SK-N-MC (cell line): ENCODE measurements at regions not wholly inside any gene's neighbourhood (a gene's known extent, or its start where the extent isn't known, plus 50 kb on each side); places are given as distances from the start of the nearest gene placed in this dataset.

Experiments used
- DNase-seq: peaks from one replicate; pipeline ENCODE4 v3.0.0-alpha.2; 2011; ENCODE audit warnings: low read depth, low spot score
- H3K27ac ChIP-seq: fragments of 200-600 bp; sonication (generic); 2 replicates; pipeline ENCODE4 v1.5.1; 2016; ENCODE audit warnings: mixed run types
- H3K36me3 ChIP-seq: fragments of 200-600 bp; sonication (generic); 2 replicates; pipeline ENCODE4 v1.6.1; 2017; ENCODE audit warnings: antibody characterized with exemption, low read length, mixed read lengths; ENCODE audit not compliant: insufficient read depth
- H3K4me3 ChIP-seq: fragments of 200-600 bp; sonication (generic); 2 replicates; pipeline ENCODE4 v1.5.1; 2016
- H3K9ac ChIP-seq: fragments of 200-600 bp; sonication (generic); 2 replicates; pipeline ENCODE4 v1.8.0; 2017; ENCODE audit warnings: mixed run types, mixed read lengths; ENCODE audit not compliant: insufficient read length
- H3K9me3 ChIP-seq: fragments of 200-600 bp; sonication (generic); 2 replicates; pipeline ENCODE4 v1.6.1; 2017; ENCODE audit warnings: low read depth, mild to moderate bottlenecking, antibody characterized with exemption, low read length, moderate library complexity, mixed read lengths
- EZH2 ChIP-seq: fragments of 200-600 bp; sonication (generic); IDR thresholded peaks from one replicate; pipeline ENCODE4 v1.6.1; 2017; ENCODE audit warnings: antibody characterized with exemption
- FOXP2 ChIP-seq: optimal IDR thresholded peaks from 2 replicates; pipeline ENCODE3; 2011; ENCODE audit warnings: mild to moderate bottlenecking, moderate library complexity; ENCODE audit not compliant: insufficient read depth; ENCODE audit errors: extremely low read length, control extremely low read depth
- POLR2AphosphoS5 ChIP-seq: IDR thresholded peaks from 2 replicates; pipeline ENCODE4 v1.6.1; 2012; ENCODE audit warnings: mild to moderate bottlenecking, low read depth, low read length, borderline replicate concordance

DNA sequence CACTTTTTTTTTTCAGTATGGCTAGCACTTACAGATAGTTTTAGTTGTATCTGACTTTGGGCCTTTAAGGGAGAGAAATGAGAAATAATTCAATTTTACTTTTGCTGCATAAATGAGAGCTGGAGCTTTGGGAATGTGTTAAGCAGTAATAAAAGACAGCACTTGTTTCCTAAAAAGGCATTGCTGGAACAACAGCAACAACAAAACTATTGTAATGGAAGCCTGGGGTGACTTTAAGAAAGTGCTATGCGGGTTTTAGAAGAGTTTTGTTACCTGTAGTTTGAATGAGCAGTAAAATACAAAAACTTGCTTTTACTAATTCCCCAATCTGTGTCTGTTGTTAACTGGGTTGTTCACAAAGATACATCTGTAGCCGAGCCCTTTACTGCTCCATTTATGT lies 774.0 kb upstream of the ARPP21 start:
- H3K4me3 ChIP-seq = no peak overlapping the region
- no peaks in the 10 kb centered on the region for H3K36me3 ChIP-seq
- DNase-seq = no peak
- no peak for TF ChIP-seq FOXP2
- no peak for TF ChIP-seq POLR2AphosphoS5
- TF ChIP-seq EZH2 = no peak
- H3K9ac ChIP-seq = no peak overlapping the region
- no peak overlapping the region for H3K27ac ChIP-seq
- H3K9me3 ChIP-seq = no peaks in the 10 kb centered on the region

DNA sequence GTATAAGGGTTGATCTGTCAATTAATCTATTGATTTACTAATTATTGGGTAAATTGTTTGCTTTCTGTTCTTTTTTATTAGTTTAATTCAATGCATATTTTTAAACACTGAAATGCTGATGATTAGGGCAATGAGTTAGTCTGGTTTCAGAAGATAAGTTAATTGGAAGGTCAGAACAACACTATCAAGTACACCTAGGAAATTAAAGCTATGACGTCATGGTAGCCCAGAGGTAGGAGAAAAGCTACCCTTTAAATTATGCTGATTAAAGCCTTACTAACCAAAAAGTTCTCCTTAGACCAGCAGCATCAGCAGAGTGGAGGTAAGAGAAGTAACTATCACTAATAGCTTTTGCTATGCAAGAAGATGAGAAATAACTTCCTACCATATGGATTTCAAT lies 770.4 kb upstream of the ARPP21 start:
- DNase-seq = no peak
- no peaks in the 10 kb centered on the region for H3K9me3 ChIP-seq
- TF ChIP-seq FOXP2 (no peak), POLR2AphosphoS5 (no peak), EZH2 (no peak)

DNA sequence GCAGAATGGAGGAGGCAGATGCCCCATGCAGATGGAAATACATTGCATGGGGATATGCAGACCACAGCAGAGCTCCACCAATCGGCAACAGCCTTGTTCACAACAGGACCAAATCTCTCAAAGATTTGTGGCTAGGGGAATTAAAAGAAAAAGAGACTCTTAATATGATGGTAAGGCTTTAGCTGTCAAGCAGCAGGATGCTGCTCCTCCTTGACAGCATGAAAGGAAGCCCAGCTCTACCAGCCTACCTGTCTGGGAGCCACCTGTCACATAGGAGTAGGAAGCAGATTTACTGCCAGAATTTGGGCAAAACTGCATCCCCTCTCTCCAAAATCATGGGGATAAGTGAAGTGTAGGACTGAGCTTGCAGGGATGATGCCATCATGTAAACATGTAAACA lies 769.6 kb upstream of the ARPP21 start:
- H3K9ac ChIP-seq = no peak overlapping the region
- H3K4me3 ChIP-seq = no peak overlapping the region
- no peak overlapping the region for H3K27ac ChIP-seq
- DNase-seq = no peak
- TF ChIP-seq EZH2 = no peak
- no peak for TF ChIP-seq FOXP2
- TF ChIP-seq POLR2AphosphoS5 = no peak
- no peaks in the 10 kb centered on the region for H3K9me3 ChIP-seq
- no peaks in the 10 kb centered on the region for H3K36me3 ChIP-seq

More for the DNA sequence above, 770.4 kb upstream of the ARPP21 start:
- H3K27ac ChIP-seq = no peak overlapping the region
- H3K36me3 ChIP-seq = no peaks in the 10 kb centered on the region
- H3K4me3 ChIP-seq = no peak overlapping the region
- H3K9ac ChIP-seq = no peak overlapping the region

- no peak for TF ChIP-seq FOXP2
- no peak for TF ChIP-seq POLR2AphosphoS5
- TF ChIP-seq EZH2 = no peak
- no peak overlapping the region for H3K27ac ChIP-seq
- H3K9ac ChIP-seq = no peak overlapping the region
- H3K36me3 ChIP-seq = no peaks in the 10 kb centered on the region
- H3K4me3 ChIP-seq = no peak overlapping the region
- DNase-seq = no peak
- H3K9me3 ChIP-seq = no peaks in the 10 kb centered on the region
Observed at GRCh38 chr3:34872406-34872805, 766.9 kb upstream of the ARPP21 start.

GRCh38 chr3:34876997-34877396 lies 762.3 kb upstream of the ARPP21 start:
- H3K4me3 ChIP-seq = no peak overlapping the region
- no peak for DNase-seq
- H3K9ac ChIP-seq = no peak overlapping the region
- no peaks in the 10 kb centered on the region for H3K9me3 ChIP-seq
- H3K27ac ChIP-seq = no peak overlapping the region
- no peaks in the 10 kb centered on the region for H3K36me3 ChIP-seq
- TF ChIP-seq POLR2AphosphoS5 = no peak

DNA sequence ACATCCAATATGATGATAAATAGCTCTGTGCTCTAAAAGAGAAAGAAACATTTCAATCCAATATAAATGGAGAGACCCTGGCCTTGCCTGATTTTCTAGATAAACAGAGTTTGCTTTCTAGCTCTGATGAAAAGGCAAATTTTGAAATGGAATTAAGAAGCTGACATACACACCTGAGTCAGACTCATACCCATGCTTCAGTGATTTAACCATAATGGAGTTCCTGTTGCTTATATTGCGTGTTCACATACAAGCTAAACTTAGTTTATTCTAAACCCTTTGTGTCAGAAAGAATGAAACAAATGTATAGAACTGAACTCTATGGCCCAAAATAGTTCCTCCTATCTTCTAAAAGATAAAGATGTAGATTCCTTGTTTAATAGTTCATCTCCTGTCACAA lies 760.8 kb upstream of the ARPP21 start:
- TF ChIP-seq EZH2 (no peak), FOXP2 (no peak), POLR2AphosphoS5 (no peak)
- no peaks in the 10 kb centered on the region for H3K9me3 ChIP-seq
- H3K27ac ChIP-seq = no peak overlapping the region
- DNase-seq = no peak
- no peak overlapping the region for H3K9ac ChIP-seq
- no peaks in the 10 kb centered on the region for H3K36me3 ChIP-seq
- no peak overlapping the region for H3K4me3 ChIP-seq

- TF ChIP-seq EZH2 (no peak), FOXP2 (no peak), POLR2AphosphoS5 (no peak)
Observed at GRCh38 chr3:34881026-34881425, 758.3 kb upstream of the ARPP21 start.

DNA sequence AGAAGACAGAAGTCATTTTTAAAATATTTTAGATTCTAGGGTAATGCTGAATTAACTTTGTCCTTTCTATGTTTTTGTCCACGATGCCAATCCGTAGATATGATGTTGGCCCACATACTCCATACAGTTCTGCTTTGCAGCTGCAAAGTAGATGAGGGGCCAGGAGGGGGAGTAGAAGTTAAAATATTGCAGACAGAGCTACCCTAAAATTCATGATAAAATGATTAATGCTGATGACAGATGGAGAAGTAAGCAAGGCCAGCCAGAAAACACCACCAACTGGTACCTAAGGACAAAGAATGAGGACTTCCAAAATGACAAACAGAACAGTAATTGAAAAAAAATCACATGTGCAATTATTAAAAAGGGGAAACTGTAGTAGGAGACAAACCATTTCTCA lies 756.6 kb upstream of the ARPP21 start:
- no peaks in the 10 kb centered on the region for H3K9me3 ChIP-seq
- no peak overlapping the region for H3K4me3 ChIP-seq
- H3K36me3 ChIP-seq = no peaks in the 10 kb centered on the region
- H3K9ac ChIP-seq = no peak overlapping the region
- TF ChIP-seq EZH2 (no peak), POLR2AphosphoS5 (no peak), FOXP2 (no peak)
- DNase-seq = no peak
- H3K27ac ChIP-seq = peak overlapping the region; percentile 80

More at GRCh38 chr3:34881026-34881425, 758.3 kb upstream of the ARPP21 start:
- DNase-seq = no peak
- H3K27ac ChIP-seq = no peak overlapping the region; the same call in 1 of the 2 replicates
- no peak overlapping the region for H3K9ac ChIP-seq
- no peak overlapping the region for H3K4me3 ChIP-seq
- H3K9me3 ChIP-seq = no peaks in the 10 kb centered on the region
- H3K36me3 ChIP-seq = no peaks in the 10 kb centered on the region

- no peaks in the 10 kb centered on the region for H3K36me3 ChIP-seq
- TF ChIP-seq POLR2AphosphoS5 = no peak
- TF ChIP-seq EZH2 = no peak
- no peak for TF ChIP-seq FOXP2
- no peak for DNase-seq
Observed at GRCh38 chr3:34884007-34884406, 755.3 kb upstream of the ARPP21 start.

DNA sequence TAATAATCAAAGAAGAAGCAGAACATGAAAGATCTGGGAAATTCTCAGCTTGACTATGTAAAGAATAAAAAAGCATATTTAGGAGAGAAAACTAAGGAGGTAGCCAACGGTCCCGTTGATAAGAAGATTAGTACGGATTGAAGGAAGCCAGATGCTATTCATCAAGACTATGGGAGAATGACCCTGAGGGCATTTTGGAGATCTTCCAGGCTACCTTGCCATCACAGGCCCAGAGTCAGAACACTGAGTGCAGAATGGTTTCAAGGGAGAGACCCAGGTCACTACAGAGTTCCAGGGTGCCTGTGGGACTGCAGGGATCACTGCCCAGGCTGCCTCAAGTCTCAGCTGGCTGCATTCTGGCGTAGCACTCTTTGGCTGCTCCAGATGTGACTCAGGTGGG lies 752.9 kb upstream of the ARPP21 start:
- TF ChIP-seq EZH2 (no peak), POLR2AphosphoS5 (no peak), FOXP2 (no peak)
- no peak overlapping the region for H3K4me3 ChIP-seq
- H3K36me3 ChIP-seq = no peaks in the 10 kb centered on the region
- H3K9ac ChIP-seq = no peak overlapping the region
- no peak for DNase-seq
- no peak overlapping the region for H3K27ac ChIP-seq
- no peaks in the 10 kb centered on the region for H3K9me3 ChIP-seq

More at GRCh38 chr3:34884007-34884406, 755.3 kb upstream of the ARPP21 start:
- Histone ChIP-seq H3K9me3 (no peaks in the 10 kb centered on the region), H3K4me3 (no peak overlapping the region), H3K27ac (peak overlapping the region; percentile 80), H3K9ac (no peak overlapping the region)
